ENCODE measurements at regions not wholly inside any gene's neighbourhood (a gene's known extent, or its start where the extent isn't known, plus 50 kb on each side); places are given as distances from the start of the nearest gene placed in this dataset.

- Histone ChIP-seq H3K4me1 (no peaks in the 10 kb centered on the region), H3K27ac (no peak overlapping the region), H3K9me3 (peaks cover 0 to 7% (median 0%) of the 10 kb centered on the region in 11 donors), H3K27me3 (no peaks in the 10 kb centered on the region), H3K36me3 (no peaks in the 10 kb centered on the region), H3K4me3 (no peak overlapping the region)
- TF ChIP-seq CTCF (IDR thresholded peaks at IDR 0.05): no peak
- no peak for ATAC-seq
- intact Hi-C loops (cut with DNase I): no loop called here
- WGBS, 2 donors: 73 to 78% methylated on average over 1 of the region's 1 CpG
- DNase-seq: no peak
Observed at GRCh38 chr4:32778938-32779337, 2058.8 kb downstream of the PCDH7 start.

GRCh38 chr4:32789026-32789608 lies 2068.9 kb downstream of the PCDH7 start:
- no peak for ATAC-seq
- no peak for DNase-seq
- H3K27ac ChIP-seq: no peak overlapping the region
- no peaks in the 10 kb centered on the region for H3K27me3 ChIP-seq
- intact Hi-C loops (cut with DNase I): no loop called here
- TF ChIP-seq CTCF (IDR thresholded peaks at IDR 0.05): no peak
- no peaks in the 10 kb centered on the region for H3K9me3 ChIP-seq
- no peaks in the 10 kb centered on the region for H3K4me1 ChIP-seq
- H3K36me3 ChIP-seq: no peaks in the 10 kb centered on the region
- no peak overlapping the region for H3K4me3 ChIP-seq

GRCh38 chr4:32790803-32791202 lies 2070.6 kb downstream of the PCDH7 start:
- no peak for ATAC-seq
- no peak for DNase-seq
- Histone ChIP-seq H3K36me3 (no peaks in the 10 kb centered on the region), H3K4me1 (no peaks in the 10 kb centered on the region), H3K27ac (no peak overlapping the region), H3K4me3 (no peak overlapping the region), H3K27me3 (no peaks in the 10 kb centered on the region), H3K9me3 (no peaks in the 10 kb centered on the region)
- WGBS, 2 donors: 19 to 31% methylated on average over 1 of the region's 1 CpG
- intact Hi-C loops (cut with DNase I): no loop called here
- no peak for TF ChIP-seq CTCF (IDR thresholded peaks at IDR 0.05)

- Histone ChIP-seq H3K27ac (no peak overlapping the region), H3K27me3 (no peaks in the 10 kb centered on the region), H3K9me3 (peaks cover 0 to 7% (median 0%) of the 10 kb centered on the region in 11 donors), H3K36me3 (no peaks in the 10 kb centered on the region), H3K4me3 (no peak overlapping the region), H3K4me1 (no peaks in the 10 kb centered on the region)
- no peak for DNase-seq
- TF ChIP-seq CTCF (IDR thresholded peaks at IDR 0.05): no peak
- 77 to 82% methylated on average over 9 of the region's 9 CpGs for WGBS, 2 donors
- intact Hi-C loops (cut with DNase I): no loop called here
- no peak for ATAC-seq
Observed at GRCh38 chr4:32798471-32799159, 2078.4 kb downstream of the PCDH7 start.
